GM12892 (cell line): ENCODE measurements at regions not wholly inside any gene's neighbourhood (a gene's known extent, or its start where the extent isn't known, plus 50 kb on each side); places are given as distances from the start of the nearest gene placed in this dataset.
"Not testable (repeated sequence)": the region's sequence is repeated elsewhere in the genome, so short reads cannot be mapped to it uniquely, and the experiment has no call there.

Source experiments
- POLR2A ChIP-seq: IDR thresholded peaks from 2 replicates; pipeline ENCODE4 v1.6.1; 2011; ENCODE audit warnings: low read depth, low read length, control low read depth
- POLR2AphosphoS5 ChIP-seq: IDR thresholded peaks from 2 replicates; pipeline ENCODE4 v1.6.1; 2011; ENCODE audit warnings: low read depth, low read length, control low read depth
- TAF1 ChIP-seq: IDR thresholded peaks from 2 replicates; pipeline ENCODE4 v1.6.1; 2011; ENCODE audit warnings: low read depth, mild to moderate bottlenecking, control low read depth, low read length, borderline replicate concordance

- not testable (repeated sequence) for TF ChIP-seq TAF1, POLR2AphosphoS5, POLR2A
These were observed 98.2 kb downstream of the CRLF3 start for GRCh38 chr17:30726310-30726709.
